Naive thymus-derived CD4-positive, alpha-beta T cell (primary cell): ENCODE measurements at regions not wholly inside any gene's neighbourhood (a gene's known extent, or its start where the extent isn't known, plus 50 kb on each side); places are given as distances from the start of the nearest gene placed in this dataset.

Experiments used
- ATAC-seq: fragments of 150-1000 bp; cut with Tn5 transposase; 2 replicates; pipeline ENCODE4 v1.10.0; 2021; ENCODE audit warnings: mild to moderate bottlenecking, moderate library complexity
- CTCF ChIA-PET: fragments of 350-600 bp; sonication (Branson Sonifier 250); formaldehyde crosslinking; loops from one replicate; lab custom pipeline; 2021; ENCODE audit warnings: antibody characterized with exemption; lab: Charles Lee
- POLR2A ChIA-PET: fragments of 350-600 bp; sonication (Branson Sonifier 250); formaldehyde crosslinking; loops from one replicate; lab custom pipeline; 2021; ENCODE audit warnings: antibody characterized with exemption, inconsistent platforms; lab: Charles Lee
- DNase-seq, 9 donors: peaks; one replicate each; pipeline versions ENCODE4 v3.0.0 to v3.0.0-alpha.2; 2020 to 2022; ENCODE audit warnings: mixed read lengths in 1 of 9
- H3K27ac ChIP-seq: one replicate; pipeline ENCODE4 v1.7.0; 2013; ENCODE audit warnings: mild to moderate bottlenecking, low read depth, low read length, moderate library complexity
- H3K27me3 ChIP-seq, 2 donors: one replicate each; pipeline ENCODE4 v1.7.0; 2013; ENCODE audit warnings: low read length in 2 of 2, mild to moderate bottlenecking in 2 of 2, moderate library complexity in 2 of 2; ENCODE audit not compliant: control insufficient read depth in 2 of 2, insufficient read depth in 2 of 2
- H3K36me3 ChIP-seq, 3 experiments: 1 replicate in 2 of 3; 2 replicates in 1 of 3; pipeline ENCODE4 v1.7.0; 2013; ENCODE audit warnings: low read length in 3 of 3, mild to moderate bottlenecking in 3 of 3, moderate library complexity in 1 of 3; ENCODE audit not compliant: insufficient read depth in 3 of 3, control insufficient read depth in 2 of 3
- H3K4me1 ChIP-seq, 2 donors: one replicate each; pipeline ENCODE4 v1.7.0; 2013; ENCODE audit warnings: low read length in 2 of 2, mild to moderate bottlenecking in 2 of 2, moderate library complexity in 1 of 2; ENCODE audit not compliant: control insufficient read depth in 2 of 2, insufficient read depth in 2 of 2
- H3K4me3 ChIP-seq: 2 replicates; pipeline ENCODE4 v1.7.0; 2013; ENCODE audit warnings: mild to moderate bottlenecking, low read length
- H3K9me3 ChIP-seq, 3 experiments: 1 replicate in 2 of 3; 2 replicates in 1 of 3; pipeline ENCODE4 v1.7.0; 2013; ENCODE audit warnings: low read length in 3 of 3; ENCODE audit not compliant: control insufficient read depth in 2 of 3
- H3K27ac Mint-ChIP-seq, 9 donors: one replicate each; pipeline ENCODE4 v1.8.0; 2020 to 2022; ENCODE audit warnings: mixed read lengths in 9 of 9, mild to moderate bottlenecking in 8 of 9, moderate library complexity in 5 of 9, inconsistent platforms in 2 of 9
- H3K27me3 Mint-ChIP-seq, 5 donors: one replicate each; pipeline ENCODE4 v1.8.0; 2021 to 2022; ENCODE audit warnings: mixed read lengths in 5 of 5, mild to moderate bottlenecking in 1 of 5
- H3K36me3 Mint-ChIP-seq, 5 donors: one replicate each; pipeline ENCODE4 v1.8.0; 2020 to 2022; ENCODE audit warnings: mixed read lengths in 5 of 5, mild to moderate bottlenecking in 3 of 5, inconsistent platforms in 1 of 5
- H3K4me1 Mint-ChIP-seq, 7 donors: one replicate each; pipeline ENCODE4 v1.8.0; 2020 to 2022; ENCODE audit warnings: mixed read lengths in 7 of 7, mild to moderate bottlenecking in 3 of 7, inconsistent platforms in 1 of 7
- H3K4me3 Mint-ChIP-seq, 10 donors: one replicate each; pipeline ENCODE4 v1.8.0; 2020 to 2022; ENCODE audit warnings: mild to moderate bottlenecking in 10 of 10, mixed read lengths in 10 of 10, moderate library complexity in 6 of 10, inconsistent platforms in 2 of 10
- H3K9me3 Mint-ChIP-seq, 11 donors: one replicate each; pipeline ENCODE4 v1.8.0; 2020 to 2022; ENCODE audit warnings: mixed read lengths in 11 of 11, mild to moderate bottlenecking in 4 of 11, inconsistent platforms in 1 of 11, moderate library complexity in 1 of 11
- intact Hi-C, 2 donors: fragments of 100-400 bp; cut with micrococcal nuclease; formaldehyde crosslinking; loops; one replicate each; pipeline ENCODE4 v1.15.1; 2023

DNA sequence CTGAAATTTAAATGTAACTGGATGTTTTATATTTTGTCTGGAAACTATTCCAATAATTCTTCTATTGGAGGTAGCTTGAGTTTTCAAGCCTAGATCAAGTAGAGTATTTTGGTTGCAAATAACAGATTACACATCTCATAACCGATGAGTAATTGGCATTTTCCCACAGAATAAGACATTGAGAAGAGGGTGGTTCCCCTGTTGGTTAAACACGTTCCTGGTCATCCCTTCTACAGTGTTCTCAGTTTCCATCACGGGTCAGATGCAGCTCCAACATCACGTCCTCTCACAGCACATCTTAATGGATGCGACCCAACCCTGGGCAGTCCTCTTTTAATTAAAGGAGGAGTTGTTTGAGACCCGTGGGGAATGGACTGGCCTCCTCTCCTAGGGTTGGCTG lies 149.0 kb upstream of the ZNF516 start:
- ChIA-PET POLR2A (no interaction called here), CTCF (interaction anchor here (1.0 kb wide), 1 partner anchor 245 kb away, joined by 3 read pairs; no protein-coding TSS in a partner anchor)
- H3K4me1 ChIP-seq = no peaks in the 10 kb centered on the region
- Mint-ChIP-seq H3K4me1 (peaks cover 0 to under 1% (median 0%) of the 10 kb centered on the region in 7 donors), H3K36me3 (no peaks in the 10 kb centered on the region), H3K4me3 (no peak overlapping the region), H3K27ac (no peak overlapping the region), H3K9me3 (no peaks in the 10 kb centered on the region), H3K27me3 (peaks cover 2 to 8% (median 2%) of the 10 kb centered on the region in 5 donors)
- H3K36me3 ChIP-seq = no peaks in the 10 kb centered on the region
- DNase-seq (no peak), ATAC-seq (no peak)
- intact Hi-C loops = no loop called here
- no peak overlapping the region for H3K27ac ChIP-seq
- no peaks in the 10 kb centered on the region for H3K27me3 ChIP-seq
- no peak overlapping the region for H3K4me3 ChIP-seq
- no peaks in the 10 kb centered on the region for H3K9me3 ChIP-seq

DNA sequence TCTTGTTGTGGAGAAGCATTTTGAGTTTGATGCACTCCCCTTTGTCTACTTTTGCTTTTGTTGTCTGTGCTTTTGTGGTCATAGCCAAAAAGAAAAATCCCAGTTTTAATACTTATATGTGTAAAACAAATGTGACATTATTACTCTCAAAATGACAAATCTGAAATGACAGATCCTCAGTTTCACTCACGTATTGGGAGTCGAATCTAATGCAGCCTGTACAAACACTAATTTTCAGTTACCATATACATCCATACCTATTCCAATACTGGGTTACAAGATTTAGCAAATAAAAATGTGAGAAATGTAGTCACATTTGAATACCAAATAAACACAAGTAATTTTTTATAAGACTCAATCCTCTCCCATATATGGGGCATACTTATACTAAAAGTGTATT lies 148.2 kb upstream of the ZNF516 start:
- H3K9me3 ChIP-seq = no peaks in the 10 kb centered on the region
- intact Hi-C loops = no loop called here
- H3K36me3 Mint-ChIP-seq = no peaks in the 10 kb centered on the region
- no peak overlapping the region for H3K27ac ChIP-seq
- peaks cover 2 to 10% (median 8%) of the 10 kb centered on the region in 5 donors for H3K27me3 Mint-ChIP-seq
- CTCF ChIA-PET = interaction anchor here (1.0 kb wide), 1 partner anchor 244 kb away, joined by 3 read pairs; no protein-coding TSS in a partner anchor
- POLR2A ChIA-PET = no interaction called here
- no peak for DNase-seq
- no peak overlapping the region for H3K4me3 ChIP-seq
- H3K4me1 Mint-ChIP-seq = peaks cover 0 to 3% (median 0%) of the 10 kb centered on the region in 7 donors
- no peaks in the 10 kb centered on the region for H3K9me3 Mint-ChIP-seq
- no peak for ATAC-seq
- H3K36me3 ChIP-seq = no peaks in the 10 kb centered on the region
- H3K4me1 ChIP-seq = no peaks in the 10 kb centered on the region
- no peak overlapping the region for H3K27ac Mint-ChIP-seq
- no peak overlapping the region for H3K4me3 Mint-ChIP-seq
- no peaks in the 10 kb centered on the region for H3K27me3 ChIP-seq

DNA sequence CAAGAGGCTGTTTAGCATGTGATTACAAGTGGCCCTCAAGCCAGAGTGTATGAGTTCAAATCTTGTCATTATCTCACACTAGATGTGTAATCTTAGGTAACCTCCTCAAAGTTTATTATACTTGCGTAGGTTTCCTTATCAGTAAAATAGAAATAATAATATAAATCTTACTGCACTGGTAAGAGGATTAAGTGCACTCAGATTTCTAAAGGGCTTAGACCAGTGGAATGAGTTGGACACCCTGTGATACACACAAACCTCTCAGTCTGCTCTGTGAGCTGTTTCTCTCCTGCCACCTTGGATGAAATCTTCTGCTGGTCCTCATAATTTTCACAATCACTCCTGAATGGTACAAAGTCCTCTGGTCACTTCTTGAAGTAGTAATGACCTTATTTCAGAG lies 145.4 kb upstream of the ZNF516 start:
- ATAC-seq = no peak
- H3K4me1 ChIP-seq = no peaks in the 10 kb centered on the region
- Mint-ChIP-seq H3K27ac (no peak overlapping the region), H3K4me3 (no peak overlapping the region), H3K27me3 (peaks cover 3 to 13% (median 9%) of the 10 kb centered on the region in 5 donors), H3K9me3 (no peaks in the 10 kb centered on the region), H3K36me3 (no peaks in the 10 kb centered on the region), H3K4me1 (peaks cover 0 to 3% (median 0%) of the 10 kb centered on the region in 7 donors)
- ChIA-PET CTCF (no interaction called here), POLR2A (no interaction called here)
- H3K27me3 ChIP-seq = no peaks in the 10 kb centered on the region
- H3K9me3 ChIP-seq = no peaks in the 10 kb centered on the region
- DNase-seq = no peak
- intact Hi-C loops = no loop called here
- H3K4me3 ChIP-seq = no peak overlapping the region
- H3K27ac ChIP-seq = no peak overlapping the region
- no peaks in the 10 kb centered on the region for H3K36me3 ChIP-seq

DNA sequence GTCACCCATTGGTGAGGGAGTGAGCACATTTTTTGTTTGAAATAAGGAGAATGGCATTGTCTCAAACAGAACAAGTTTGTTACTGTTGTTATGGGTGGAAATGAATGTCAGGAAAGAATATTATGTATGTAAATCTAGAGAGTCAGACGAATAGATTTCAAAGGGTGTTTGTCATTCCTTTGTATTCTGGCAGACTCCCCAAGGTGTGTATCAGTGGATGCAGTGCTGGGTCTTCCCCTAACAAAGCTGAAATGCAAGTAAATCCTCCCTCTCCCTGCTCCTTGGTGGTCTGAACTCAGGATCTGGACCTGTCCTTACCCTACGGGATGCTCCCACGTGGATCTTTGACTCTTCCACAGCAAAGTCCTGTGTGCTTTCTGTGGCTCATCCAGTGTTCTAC lies 139.5 kb upstream of the ZNF516 start:
- no peak overlapping the region for H3K4me3 Mint-ChIP-seq
- Histone ChIP-seq H3K4me3 (no peak overlapping the region), H3K4me1 (no peaks in the 10 kb centered on the region), H3K36me3 (no peaks in the 10 kb centered on the region), H3K27ac (no peak overlapping the region), H3K27me3 (no peaks in the 10 kb centered on the region), H3K9me3 (no peaks in the 10 kb centered on the region)
- H3K27ac Mint-ChIP-seq = no peak overlapping the region
- H3K36me3 Mint-ChIP-seq = peaks cover 0 to 5% (median 0%) of the 10 kb centered on the region in 5 donors
- intact Hi-C loops = no loop called here
- DNase-seq (no peak), ATAC-seq (no peak)
- ChIA-PET POLR2A (no interaction called here), CTCF (no interaction called here)
- H3K4me1 Mint-ChIP-seq = peaks cover 0 to 3% (median 0%) of the 10 kb centered on the region in 7 donors
- peaks cover 13 to 35% (median 27%) of the 10 kb centered on the region in 5 donors for H3K27me3 Mint-ChIP-seq
- peaks cover 0 to 9% (median 3%) of the 10 kb centered on the region in 11 donors for H3K9me3 Mint-ChIP-seq

DNA sequence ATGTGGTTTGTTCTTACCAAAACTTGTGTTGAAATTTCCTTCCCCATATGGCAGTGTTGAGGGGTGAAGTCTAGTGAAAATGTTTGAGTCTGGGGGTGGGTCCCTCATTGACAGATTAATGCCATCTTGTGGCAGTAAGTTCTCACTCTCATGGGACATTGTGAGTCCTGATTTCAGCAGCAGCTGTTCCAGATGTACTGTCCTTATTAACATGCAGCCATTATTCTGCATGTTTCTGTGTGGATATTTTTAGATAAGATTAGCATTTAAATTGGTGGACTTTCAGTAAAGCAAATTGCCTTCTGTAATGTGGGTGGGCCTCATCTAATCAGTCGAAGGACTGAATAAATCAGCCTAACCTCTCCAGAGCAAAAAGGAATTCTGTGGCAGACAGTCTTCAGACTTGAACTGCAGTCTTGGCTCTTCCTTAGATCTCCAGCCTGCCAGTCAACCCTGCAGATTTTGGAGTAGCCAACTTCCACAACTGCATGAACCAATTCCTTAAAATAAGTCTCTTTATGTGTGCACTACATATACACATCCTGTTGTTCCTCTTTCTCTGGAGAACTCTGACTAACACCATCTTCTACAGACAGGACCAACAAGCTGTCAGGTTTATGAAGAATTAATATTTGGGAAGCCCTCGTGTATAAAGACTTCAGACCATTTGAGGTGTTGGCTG lies 138.7 kb upstream of the ZNF516 start:
- DNase-seq (no peak), ATAC-seq (no peak)
- no peaks in the 10 kb centered on the region for H3K4me1 ChIP-seq
- H3K27ac ChIP-seq = no peak overlapping the region
- peaks cover 0 to 9% (median 3%) of the 10 kb centered on the region in 11 donors for H3K9me3 Mint-ChIP-seq
- CTCF ChIA-PET = no interaction called here
- H3K4me3 ChIP-seq = no peak overlapping the region
- H3K4me3 Mint-ChIP-seq = no peak overlapping the region
- H3K27ac Mint-ChIP-seq = no peak overlapping the region
- H3K36me3 ChIP-seq = no peaks in the 10 kb centered on the region
- intact Hi-C loops = no loop called here
- H3K4me1 Mint-ChIP-seq = no peaks in the 10 kb centered on the region
- peaks cover 0 to 5% (median 0%) of the 10 kb centered on the region in 5 donors for H3K36me3 Mint-ChIP-seq
- POLR2A ChIA-PET = no interaction called here
- no peaks in the 10 kb centered on the region for H3K27me3 ChIP-seq
- H3K27me3 Mint-ChIP-seq = peaks cover 17 to 31% (median 25%) of the 10 kb centered on the region in 5 donors
- no peaks in the 10 kb centered on the region for H3K9me3 ChIP-seq

DNA sequence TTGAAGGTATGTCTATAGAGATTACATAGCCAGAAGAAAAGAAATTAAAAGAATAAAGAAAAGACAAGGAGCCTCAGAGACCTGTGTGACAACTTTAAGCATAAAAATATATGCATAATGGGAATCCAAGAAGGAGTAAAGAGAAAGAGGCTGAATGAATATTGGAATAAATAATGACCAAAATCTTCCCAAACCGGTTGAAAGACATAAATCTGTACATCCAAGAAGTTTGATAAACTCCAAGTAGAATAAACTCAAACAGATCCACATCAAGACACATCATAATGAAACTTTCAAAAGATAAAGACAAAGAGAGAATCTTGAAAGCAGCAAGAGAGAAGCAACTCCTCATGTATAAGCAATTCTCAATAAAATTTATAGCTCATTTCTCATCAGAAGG lies 132.4 kb upstream of the ZNF516 start:
- Mint-ChIP-seq H3K27me3 (peaks cover 19 to 30% (median 22%) of the 10 kb centered on the region in 5 donors), H3K36me3 (peaks cover 0 to 5% (median 0%) of the 10 kb centered on the region in 5 donors), H3K9me3 (peaks cover 0 to 7% (median 5%) of the 10 kb centered on the region in 11 donors), H3K4me3 (no peak overlapping the region), H3K4me1 (no peaks in the 10 kb centered on the region), H3K27ac (no peak overlapping the region)
- H3K36me3 ChIP-seq = no peaks in the 10 kb centered on the region
- no peak overlapping the region for H3K27ac ChIP-seq
- CTCF ChIA-PET = interaction anchor here (1.1 kb wide), 1 partner anchor 82 kb away, joined by 3 read pairs; no protein-coding TSS in a partner anchor
- H3K27me3 ChIP-seq = no peaks in the 10 kb centered on the region
- no peak overlapping the region for H3K4me3 ChIP-seq
- no peaks in the 10 kb centered on the region for H3K9me3 ChIP-seq
- ATAC-seq = no peak
- no peaks in the 10 kb centered on the region for H3K4me1 ChIP-seq
- intact Hi-C loops = no loop called here
- no peak for DNase-seq
- POLR2A ChIA-PET = no interaction called here

DNA sequence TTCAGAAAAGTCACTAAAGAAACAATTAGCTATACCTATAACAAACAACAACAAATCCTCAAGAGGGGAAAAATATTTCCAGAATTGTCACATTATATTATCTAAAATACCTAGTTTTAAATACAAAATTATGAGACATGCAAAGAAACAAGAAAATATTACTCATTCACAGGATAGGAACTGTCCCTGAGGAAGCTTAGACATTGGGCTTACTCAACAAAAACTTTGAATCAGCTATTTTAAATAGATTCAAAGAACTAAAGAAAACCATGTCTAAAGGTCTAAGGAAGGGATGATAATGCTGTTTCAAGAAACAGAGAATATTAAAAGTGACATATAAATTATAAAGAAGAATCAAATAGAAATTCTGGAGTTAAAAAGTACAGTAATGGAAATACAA lies 131.9 kb upstream of the ZNF516 start:
- intact Hi-C loops = no loop called here
- Histone ChIP-seq H3K4me3 (no peak overlapping the region), H3K4me1 (no peaks in the 10 kb centered on the region), H3K9me3 (no peaks in the 10 kb centered on the region), H3K36me3 (no peaks in the 10 kb centered on the region), H3K27ac (no peak overlapping the region), H3K27me3 (no peaks in the 10 kb centered on the region)
- Mint-ChIP-seq H3K36me3 (peaks cover 0 to 3% (median 0%) of the 10 kb centered on the region in 5 donors), H3K4me1 (no peaks in the 10 kb centered on the region), H3K27ac (no peak overlapping the region), H3K27me3 (peaks cover 14 to 31% (median 17%) of the 10 kb centered on the region in 5 donors), H3K9me3 (peaks cover 0 to 6% (median 3%) of the 10 kb centered on the region in 11 donors), H3K4me3 (no peak overlapping the region)
- POLR2A ChIA-PET = no interaction called here
- no peak for DNase-seq
- no peak for ATAC-seq
- CTCF ChIA-PET = interaction anchor here (1.1 kb wide), 1 partner anchor 82 kb away, joined by 3 read pairs; no protein-coding TSS in a partner anchor
